ENCODE measurements at regions not wholly inside any gene's neighbourhood (a gene's known extent, or its start where the extent isn't known, plus 50 kb on each side); places are given as distances from the start of the nearest gene placed in this dataset.
"Not testable (repeated sequence)": the region's sequence is repeated elsewhere in the genome, so short reads cannot be mapped to it uniquely, and the experiment has no call there.

DNA sequence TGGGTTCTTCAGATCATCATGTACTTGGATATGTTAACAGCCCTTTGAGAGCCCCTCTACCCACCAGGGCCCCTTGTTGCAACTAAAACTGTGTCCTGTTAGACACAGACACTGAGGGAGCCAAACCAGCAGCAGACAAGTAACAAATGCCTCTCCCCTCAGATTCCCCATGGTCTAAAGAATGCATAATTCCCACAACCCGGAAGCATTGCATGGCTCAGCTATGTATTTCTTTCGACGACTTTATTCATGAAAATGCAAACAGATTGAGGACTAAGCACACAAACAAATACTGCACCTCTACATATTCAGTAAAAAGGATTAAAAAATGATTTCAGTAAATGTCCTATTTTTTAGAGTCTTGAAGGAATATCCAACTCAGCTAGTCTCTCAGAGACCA is 70.1 kb upstream of the HECW1 start:
- intact Hi-C loops (cut with DNase I) = no loop called here
- Histone ChIP-seq H3K27ac (no peak overlapping the region), H3K4me1 (peaks cover 0 to 3% of the 10 kb centered on the region in 2 donors), H3K36me3 (no peaks in the 10 kb centered on the region), H3K9me3 (no peaks in the 10 kb centered on the region), H3K4me3 (no peak overlapping the region), H3K27me3 (no peaks in the 10 kb centered on the region)
- TF ChIP-seq, protein P1, sequence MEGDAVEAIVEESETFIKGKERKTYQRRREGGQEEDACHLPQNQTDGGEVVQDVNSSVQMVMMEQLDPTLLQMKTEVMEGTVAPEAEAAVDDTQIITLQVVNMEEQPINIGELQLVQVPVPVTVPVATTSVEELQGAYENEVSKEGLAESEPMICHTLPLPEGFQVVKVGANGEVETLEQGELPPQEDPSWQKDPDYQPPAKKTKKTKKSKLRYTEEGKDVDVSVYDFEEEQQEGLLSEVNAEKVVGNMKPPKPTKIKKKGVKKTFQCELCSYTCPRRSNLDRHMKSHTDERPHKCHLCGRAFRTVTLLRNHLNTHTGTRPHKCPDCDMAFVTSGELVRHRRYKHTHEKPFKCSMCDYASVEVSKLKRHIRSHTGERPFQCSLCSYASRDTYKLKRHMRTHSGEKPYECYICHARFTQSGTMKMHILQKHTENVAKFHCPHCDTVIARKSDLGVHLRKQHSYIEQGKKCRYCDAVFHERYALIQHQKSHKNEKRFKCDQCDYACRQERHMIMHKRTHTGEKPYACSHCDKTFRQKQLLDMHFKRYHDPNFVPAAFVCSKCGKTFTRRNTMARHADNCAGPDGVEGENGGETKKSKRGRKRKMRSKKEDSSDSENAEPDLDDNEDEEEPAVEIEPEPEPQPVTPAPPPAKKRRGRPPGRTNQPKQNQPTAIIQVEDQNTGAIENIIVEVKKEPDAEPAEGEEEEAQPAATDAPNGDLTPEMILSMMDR (IDR thresholded peaks at IDR 0.05) = no peak
- DNase-seq (ENCODE audit: low spot score in 2 of 2) = no peak

DNA sequence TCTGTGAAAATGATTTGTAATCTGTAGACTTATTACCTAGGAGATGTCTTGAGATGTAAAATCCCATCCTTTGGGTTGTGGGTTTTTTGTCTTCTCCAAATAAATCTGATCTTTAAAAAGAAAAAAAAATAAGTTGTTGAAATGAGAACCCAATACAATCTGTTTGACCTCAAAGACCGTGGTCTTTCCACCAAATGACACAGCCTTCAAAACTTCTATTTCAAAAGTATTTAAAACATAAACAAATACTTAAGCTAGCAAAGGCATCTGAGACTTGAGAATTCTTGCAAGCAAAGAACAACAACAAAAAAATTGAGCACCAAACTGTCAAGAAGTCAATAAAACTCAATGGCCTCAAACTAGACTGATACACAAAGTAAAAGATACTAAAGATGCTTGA is 67.9 kb upstream of the HECW1 start:
- DNase-seq (ENCODE audit: low spot score in 2 of 2) = no peak
- TF ChIP-seq, protein P1 (IDR thresholded peaks at IDR 0.05) = no peak
- Histone ChIP-seq H3K9me3 (peaks cover 0 to under 1% of the 10 kb centered on the region in 2 donors), H3K4me3 (no peak overlapping the region), H3K36me3 (no peaks in the 10 kb centered on the region), H3K27ac (no peak overlapping the region), H3K4me1 (no peaks in the 10 kb centered on the region), H3K27me3 (no peaks in the 10 kb centered on the region)
- intact Hi-C loops (cut with DNase I) = no loop called here

DNA sequence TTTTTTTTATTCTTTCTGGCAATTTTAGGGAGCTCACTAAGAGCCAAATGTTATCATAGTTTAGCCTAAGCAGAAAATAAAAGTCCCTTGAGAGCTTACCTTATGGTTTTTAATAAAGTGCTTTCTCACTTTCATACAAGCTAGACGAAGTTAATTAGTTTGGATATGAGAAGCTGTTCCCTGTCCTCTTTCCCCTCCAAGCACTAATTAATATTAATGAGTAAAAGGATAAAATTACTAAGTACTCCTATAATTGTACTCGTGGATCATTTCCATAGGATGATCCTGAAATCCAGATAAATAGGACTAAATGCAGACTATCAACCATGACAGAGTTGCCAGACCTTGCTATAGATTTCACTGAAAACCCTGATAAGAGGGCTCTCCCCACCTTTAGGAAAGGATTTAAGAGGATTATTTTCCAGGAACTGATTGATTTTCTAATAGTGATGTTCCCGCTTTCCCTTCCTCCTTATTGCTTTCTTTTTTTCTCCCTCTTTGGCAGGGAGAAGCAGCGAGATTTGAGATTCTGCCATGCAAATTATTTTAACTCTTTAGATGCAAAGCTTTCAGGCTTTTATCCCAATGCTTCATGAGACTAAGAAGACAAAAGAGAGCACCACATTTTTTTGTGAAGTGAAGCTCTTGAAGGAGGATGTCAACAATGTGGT is 58.3 kb upstream of the HECW1 start:
- H3K27ac ChIP-seq = no peak overlapping the region
- TF ChIP-seq, protein P1 (IDR thresholded peaks at IDR 0.05) = no peak
- no peaks in the 10 kb centered on the region for H3K36me3 ChIP-seq
- H3K9me3 ChIP-seq = peaks cover 0 to 8% of the 10 kb centered on the region in 2 donors
- no peaks in the 10 kb centered on the region for H3K27me3 ChIP-seq
- intact Hi-C loops (cut with DNase I) = no loop called here
- no peak overlapping the region for H3K4me3 ChIP-seq
- no peaks in the 10 kb centered on the region for H3K4me1 ChIP-seq
- DNase-seq (ENCODE audit: low spot score in 2 of 2) = no peak

DNA sequence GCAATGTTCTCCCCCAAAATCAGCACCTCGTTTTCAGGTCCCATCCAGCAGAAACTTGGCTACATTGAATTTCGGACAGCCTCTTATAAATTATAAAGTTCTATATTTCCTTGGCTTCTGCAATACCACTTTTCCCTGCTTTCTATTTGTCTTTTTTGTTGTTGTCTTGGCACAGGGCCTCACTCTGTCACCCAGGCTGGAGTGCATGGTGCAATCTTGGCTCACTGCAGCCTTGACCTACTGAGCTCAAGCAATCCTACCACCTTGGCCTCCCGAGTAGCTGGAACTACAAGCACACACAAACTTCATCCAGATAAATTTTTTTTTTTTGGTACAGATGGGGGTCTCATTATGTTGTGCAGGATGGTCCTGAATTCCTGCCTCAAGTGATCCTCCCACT is 55.3 kb upstream of the HECW1 start:
- Histone ChIP-seq H3K27me3 (no peaks in the 10 kb centered on the region), H3K27ac (no peak overlapping the region), H3K4me3 (no peak overlapping the region), H3K4me1 (no peaks in the 10 kb centered on the region), H3K36me3 (no peaks in the 10 kb centered on the region), H3K9me3 (no peaks in the 10 kb centered on the region)
- no peak for DNase-seq (ENCODE audit: low spot score in 2 of 2)
- TF ChIP-seq, protein P1 (IDR thresholded peaks at IDR 0.05) = no peak
- intact Hi-C loops (cut with DNase I) = no loop called here

DNA sequence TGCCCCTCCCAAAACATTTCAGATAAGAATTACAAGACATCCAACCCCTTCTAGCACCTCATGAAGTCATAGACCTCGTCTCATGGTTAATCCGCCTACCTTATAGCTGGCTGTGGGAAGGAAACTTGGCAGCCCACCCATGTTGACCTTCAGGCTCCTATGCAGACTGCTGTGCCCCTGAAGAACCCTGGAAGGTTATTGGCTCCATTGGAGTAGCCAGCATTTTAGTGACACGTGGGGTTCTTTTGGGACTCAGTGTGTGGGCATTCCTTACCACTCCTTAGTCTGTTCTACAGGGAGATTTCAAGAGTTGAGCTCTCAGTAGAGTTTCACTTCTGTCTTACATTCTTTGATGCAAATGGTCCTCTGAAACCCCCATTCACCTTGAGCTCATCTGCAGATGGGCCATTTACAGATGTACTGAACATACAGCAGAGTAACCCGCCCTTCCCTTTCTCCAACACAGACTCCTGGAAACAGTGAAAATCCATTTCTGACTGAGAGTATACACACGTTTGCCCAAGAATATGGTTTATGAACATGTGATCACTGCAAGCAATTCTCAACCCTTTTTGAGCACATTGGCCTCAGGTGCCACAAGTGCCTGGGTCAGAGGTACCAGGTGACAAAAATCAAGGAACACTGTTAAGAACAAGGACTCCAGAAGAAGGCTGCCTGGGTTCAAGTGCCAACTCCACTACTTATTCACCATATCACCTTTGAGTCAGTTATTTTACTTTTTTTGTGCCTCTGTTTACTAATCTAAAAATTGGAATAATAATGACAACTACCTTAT is 54.0 kb upstream of the HECW1 start:
- H3K4me3 ChIP-seq = no peak overlapping the region
- H3K27ac ChIP-seq = no peak overlapping the region

DNA sequence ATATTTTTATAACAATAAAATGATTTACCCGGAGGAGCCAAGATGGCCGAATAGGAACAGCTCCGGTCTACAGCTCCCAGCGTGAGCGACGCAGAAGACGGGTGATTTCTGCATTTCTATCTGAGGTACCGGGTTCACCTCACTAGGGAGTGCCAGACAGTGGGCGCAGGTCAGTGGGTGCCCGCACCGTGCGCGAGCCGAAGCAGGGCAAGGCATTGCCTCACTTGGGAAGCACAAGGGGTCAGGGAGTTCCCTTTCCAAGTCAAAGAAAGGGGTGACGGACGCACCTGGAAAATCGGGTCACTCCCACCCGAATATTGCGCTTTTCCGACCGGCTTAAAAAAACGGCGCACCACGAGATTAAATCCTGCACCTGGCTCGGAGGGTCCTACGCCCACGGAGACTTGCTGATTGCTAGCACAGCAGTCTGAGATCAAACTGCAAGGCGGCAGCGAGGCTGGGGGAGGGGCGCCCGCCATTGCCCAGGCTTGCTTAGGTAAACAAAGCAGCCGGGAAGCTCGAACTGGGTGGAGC is 53.3 kb upstream of the HECW1 start:
- H3K27me3 ChIP-seq; H3K4me1 ChIP-seq; H3K4me3 ChIP-seq; H3K36me3 ChIP-seq; intact Hi-C loops (cut with DNase I); H3K27ac ChIP-seq; H3K9me3 ChIP-seq; DNase-seq (ENCODE audit: low spot score in 2 of 2): not testable (repeated sequence)

More for the DNA sequence above, 54.0 kb upstream of the HECW1 start:
- intact Hi-C loops (cut with DNase I) = no loop called here
- Histone ChIP-seq H3K4me1 (no peaks in the 10 kb centered on the region), H3K36me3 (no peaks in the 10 kb centered on the region), H3K27me3 (no peaks in the 10 kb centered on the region), H3K9me3 (no peaks in the 10 kb centered on the region)
- DNase-seq (ENCODE audit: low spot score in 2 of 2) = no peak
- TF ChIP-seq, protein P1 (IDR thresholded peaks at IDR 0.05) = no peak
